CD4-positive, alpha-beta T cell treated with Interleukin-21 for 1 hour (primary cell): ENCODE measurements at regions not wholly inside any gene's neighbourhood (a gene's known extent, or its start where the extent isn't known, plus 50 kb on each side); places are given as distances from the start of the nearest gene placed in this dataset.
"Not testable (repeated sequence)": the region's sequence is repeated elsewhere in the genome, so short reads cannot be mapped to it uniquely, and the experiment has no call there.

Experiments used
- DNase-seq: peaks from one replicate; pipeline ENCODE4 v3.0.0-alpha.2; 2020

DNA sequence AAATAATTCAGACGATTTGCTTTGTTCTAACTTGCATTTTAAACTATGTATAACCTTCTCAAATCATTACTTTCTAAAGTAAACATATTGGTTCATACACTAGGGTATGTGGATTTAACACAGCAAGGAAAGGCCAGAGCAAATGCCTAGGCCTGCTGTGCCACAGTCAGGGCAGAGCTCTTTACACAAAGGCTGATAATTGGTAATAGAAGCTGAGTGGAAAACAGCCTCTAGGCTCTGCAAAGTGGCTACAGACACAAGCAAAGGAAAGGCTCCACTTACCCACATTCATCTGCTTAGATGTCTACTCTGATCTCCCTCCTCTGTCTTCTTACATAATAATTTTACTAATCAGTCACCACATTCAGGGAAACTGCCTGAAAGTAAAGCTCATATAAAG, 382.9 kb downstream of the OLFM4 start:
- no peak for DNase-seq

- no peak for DNase-seq
Observed at GRCh38 chr13:53415135-53415534, 386.5 kb downstream of the OLFM4 start.

DNA sequence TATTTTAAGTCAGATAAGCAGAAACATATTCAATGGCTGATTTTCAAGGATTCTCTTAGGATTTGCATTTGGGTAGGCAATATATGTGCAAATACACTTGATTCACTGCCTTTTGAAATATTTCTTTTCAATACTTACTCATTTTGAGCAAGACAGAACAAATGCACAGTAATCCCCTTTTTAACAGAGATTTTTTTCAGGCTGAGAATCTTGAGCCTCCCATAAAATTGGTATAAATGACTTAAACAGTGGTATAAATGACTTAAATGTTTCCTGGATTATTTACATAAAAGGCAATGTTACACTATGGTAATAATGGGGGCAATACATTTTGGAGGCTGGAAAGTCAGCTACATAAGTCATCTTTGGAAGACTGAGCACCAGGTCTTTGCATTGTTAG, 389.0 kb downstream of the OLFM4 start:
- no peak for DNase-seq

DNA sequence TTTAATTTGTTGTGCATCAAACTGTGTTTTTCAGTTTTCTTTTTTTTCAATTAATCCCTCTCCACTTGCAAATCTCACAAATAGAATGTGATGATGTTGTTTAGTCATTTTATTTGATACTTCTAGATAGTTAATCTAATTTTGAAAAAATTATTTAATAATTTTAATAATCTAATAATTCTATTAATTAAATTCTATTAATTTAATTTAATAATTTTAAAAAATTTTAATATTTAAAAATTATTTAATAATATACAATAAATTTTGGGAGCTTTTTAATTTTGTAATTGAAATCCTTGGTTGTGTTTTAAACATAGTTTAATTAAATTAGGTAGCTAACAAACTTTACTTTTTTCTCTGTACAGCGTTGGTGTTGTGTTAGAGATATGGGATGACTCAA, 393.8 kb downstream of the OLFM4 start:
- DNase-seq = no peak

- no peak for DNase-seq
Observed at GRCh38 chr13:53436396-53436795, 407.8 kb downstream of the OLFM4 start.

DNA sequence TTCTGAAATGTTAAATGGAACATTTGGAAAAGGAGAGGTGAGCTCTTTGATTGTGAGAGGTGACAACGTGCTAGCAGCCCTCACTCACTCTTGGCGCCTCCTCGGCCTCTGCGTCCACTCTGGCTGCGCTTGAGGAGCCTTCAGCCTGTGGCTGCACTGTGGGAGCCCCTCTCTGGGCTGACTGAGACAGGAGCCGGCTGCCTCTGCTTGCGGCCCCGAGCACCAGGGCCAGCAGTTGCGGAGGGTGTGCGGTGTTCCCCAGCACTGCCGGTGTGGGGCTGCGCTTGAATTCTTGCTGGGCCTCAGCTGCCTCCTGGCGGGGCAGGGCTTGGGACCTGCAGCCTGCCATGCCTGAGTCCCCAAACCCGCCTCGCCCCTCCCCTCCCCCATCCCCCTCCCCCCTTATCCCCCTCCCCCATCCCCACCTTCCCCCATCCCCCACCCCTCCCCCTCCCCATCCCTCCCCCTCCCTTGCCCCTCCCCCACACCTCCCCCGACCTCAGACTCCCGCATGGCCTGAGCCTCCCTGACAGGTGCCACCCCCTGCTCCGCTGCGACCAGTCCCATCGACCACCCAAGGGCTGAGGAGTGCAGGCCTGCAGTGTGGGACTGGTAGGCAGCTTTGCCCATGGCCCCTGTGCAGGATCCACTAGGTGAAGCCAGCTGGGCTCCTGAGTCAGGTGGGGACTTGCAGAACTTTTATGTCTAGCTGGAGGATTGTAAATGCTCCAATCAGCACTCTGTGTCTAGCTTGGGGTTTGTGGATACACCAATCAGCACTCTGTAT, 411.0 kb downstream of the OLFM4 start:
- DNase-seq = no peak

GRCh38 chr13:53442979-53443378, 414.4 kb downstream of the OLFM4 start:
- DNase-seq = no peak

- DNase-seq = no peak
Observed at GRCh38 chr13:53445686-53446085, 417.1 kb downstream of the OLFM4 start.

DNA sequence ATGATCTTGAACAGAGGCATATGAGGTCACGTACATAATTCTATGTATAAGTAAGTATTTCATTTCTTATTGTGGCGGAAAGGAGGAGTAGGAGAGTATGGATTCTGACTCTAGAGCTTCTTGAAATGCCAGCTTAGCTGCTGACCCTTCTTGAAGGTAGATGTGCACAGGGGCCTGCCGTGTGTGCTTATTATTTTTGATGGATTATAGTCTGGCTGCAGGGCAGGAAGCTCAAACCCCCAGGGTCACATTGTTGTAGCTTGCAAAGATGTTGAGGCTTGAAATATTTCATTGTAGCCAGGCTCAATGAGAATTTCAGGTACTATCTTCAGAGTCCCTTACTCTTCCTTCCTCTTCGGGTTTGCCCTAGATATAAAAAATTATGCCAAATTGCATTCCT, 418.8 kb downstream of the OLFM4 start:
- no peak for DNase-seq

DNA sequence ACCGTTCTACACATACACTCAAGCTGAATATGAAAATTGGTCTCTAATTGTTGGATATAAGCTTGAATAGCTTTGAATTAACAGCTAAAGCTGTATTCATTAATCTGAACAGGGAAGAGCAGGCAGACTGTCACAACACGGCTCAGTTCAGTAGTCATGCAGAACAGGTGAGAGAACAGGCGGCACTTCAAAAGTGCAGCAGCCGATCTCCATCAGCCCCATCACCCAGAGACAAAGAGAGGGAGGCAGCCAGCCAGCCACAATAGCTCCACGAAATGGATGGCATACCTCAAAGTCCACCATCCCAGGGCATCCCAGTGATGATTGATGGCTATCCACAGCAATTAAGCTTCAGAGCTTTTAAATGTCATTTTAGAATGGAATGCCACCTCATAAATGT, 419.2 kb downstream of the OLFM4 start:
- DNase-seq = no peak

DNA sequence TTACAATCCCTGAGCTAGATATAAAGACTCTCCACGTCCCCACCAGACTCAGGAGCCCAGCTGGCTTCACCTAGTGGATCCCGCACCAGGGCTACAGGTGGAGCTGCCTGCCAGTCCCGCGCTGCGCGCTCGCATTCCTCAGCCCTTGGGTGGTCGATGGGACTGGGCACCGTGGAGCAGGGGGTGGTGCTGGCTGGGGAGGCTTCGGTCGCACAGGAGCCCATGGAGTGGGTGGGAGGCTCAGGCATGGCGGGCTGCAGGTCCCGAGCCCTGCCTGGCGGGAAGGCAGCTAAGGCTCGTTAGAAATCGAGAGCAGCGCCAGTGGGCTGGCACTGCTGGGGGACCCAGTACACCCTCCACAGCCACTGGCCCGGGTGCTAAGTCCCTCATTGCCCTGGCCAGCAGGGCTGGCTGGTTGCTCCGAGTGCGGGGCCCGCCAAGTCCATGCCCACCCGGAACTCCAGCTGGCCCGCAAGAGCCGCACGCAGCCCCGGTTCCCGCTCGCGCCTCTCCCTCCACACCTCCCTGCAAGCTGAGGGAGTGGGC, 423.7 kb downstream of the OLFM4 start:
- DNase-seq = not testable (repeated sequence)

GRCh38 chr13:53460796-53461195, 432.2 kb downstream of the OLFM4 start:
- DNase-seq = no peak

DNA sequence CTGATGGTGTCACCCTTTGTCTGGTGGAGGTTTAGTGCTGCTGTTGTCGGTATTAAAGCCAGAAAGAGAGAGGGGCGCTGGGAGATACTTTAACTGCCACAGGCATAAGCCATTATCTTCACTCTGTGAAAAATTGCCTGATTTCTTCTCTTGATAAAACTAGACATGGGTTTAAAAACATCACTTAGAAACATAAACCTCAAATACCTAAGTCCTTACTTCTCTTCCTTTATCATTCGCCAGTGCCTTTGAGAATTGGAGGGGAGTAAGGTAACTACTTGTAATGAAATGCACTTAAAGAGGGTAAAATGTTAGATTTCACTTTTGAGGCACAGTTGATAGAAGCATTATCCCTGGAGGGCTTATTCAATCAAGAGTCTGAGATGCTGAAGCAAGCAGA, 434.5 kb downstream of the OLFM4 start:
- DNase-seq = no peak

DNA sequence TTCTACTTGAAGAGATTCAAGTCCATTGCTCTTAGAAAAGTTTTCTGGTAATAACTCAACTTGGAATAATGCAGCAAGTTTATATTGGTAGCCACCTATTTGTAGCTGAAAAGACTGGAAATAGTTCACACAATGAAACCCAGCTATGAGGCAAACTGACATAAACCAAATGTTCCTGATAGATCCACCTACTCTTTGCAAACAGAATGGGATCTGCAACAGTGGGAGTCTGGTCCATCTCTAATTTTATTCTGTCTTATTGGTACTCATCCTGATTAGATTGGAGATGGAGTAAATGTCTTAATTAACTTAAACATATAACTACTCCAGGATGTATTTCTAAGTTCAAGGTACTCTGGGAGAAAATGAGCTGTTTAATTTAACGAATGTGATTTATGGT, 438.0 kb downstream of the OLFM4 start:
- DNase-seq = no peak

DNA sequence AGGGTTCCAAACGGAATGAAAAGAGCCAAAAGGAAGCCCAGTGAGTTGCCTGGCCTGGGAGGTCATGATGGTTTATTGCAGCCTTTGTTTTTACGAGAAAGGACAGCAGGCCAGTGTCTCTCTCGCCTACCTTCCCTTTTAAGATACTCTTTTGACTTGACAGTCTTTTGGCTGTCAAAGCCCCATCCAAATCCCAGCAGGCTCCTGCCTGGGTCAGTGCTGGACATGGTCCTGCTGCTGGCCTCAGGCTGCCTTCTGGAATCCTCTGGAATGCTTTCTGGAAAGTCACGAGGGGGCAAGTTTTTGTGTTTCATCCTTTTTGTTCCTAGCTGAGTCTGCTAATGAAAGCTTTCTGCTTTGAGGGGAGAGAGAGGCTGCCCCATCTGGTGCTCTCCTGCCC, 444.8 kb downstream of the OLFM4 start:
- DNase-seq = no peak

DNA sequence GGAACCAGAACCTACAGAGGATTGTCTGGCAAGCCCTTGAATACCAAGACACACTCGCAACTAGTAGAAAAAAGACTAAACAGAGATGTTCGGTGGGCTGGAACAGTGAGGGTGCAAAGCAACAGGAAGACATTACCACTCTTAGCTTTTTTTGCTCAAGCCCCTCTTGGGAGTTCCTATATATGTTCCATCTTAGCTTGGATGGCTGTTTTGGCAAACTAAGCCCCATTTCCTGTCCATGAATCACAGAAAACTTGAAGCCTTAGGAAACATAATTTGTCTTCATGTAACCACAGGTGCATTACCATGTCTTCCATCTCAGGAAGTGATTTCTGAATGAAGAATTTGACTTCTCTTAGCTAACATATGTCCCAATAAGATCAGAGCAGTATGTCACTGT, 446.3 kb downstream of the OLFM4 start:
- DNase-seq = no peak

- no peak for DNase-seq
Observed at GRCh38 chr13:53490752-53491151, 462.1 kb downstream of the OLFM4 start.

GRCh38 chr13:53494406-53494805, 465.8 kb downstream of the OLFM4 start:
- no peak for DNase-seq

DNA sequence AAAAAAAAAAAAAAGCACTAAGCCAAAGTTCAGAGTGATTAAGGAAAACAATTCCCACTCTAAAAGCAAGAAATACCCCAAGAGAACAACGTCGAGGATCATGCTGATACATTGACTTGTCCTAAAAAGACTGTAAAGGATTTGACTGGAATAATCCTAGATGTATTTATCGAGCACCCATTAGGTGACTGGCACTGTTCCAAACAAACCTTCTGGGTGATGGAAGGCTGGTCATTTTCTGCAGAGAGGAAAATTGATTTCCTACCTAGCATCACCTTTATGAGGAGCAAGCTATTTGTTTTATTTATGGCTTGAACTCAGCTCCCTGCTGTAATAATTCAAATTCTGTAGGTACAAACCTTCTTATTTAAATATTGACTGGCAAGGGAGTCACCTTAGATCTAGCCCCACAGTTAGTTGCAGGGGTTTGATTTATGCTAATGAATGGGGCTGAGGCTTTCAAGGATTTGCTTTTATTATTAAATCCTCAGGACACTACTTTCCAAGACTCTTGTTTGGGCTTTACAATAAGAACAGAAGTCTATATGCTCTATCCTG, 471.0 kb downstream of the OLFM4 start:
- DNase-seq = no peak

DNA sequence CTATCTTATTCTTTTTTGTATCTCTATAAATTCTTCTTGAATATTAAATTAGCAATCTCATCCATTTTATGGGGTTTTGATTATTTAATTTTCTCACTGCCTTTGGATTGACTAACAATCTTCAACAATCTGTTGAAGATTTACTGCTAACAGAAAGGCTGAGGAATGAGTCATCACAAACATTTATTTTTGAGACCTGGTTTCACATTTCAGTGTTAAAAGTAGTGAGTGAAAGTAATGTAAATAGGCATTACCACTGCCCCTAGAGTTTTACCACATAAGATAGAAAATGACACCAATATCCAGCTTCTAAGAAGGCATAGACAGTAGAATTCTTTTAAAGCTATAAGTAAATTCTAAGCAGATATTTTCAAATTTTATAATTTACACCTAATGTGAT, 472.8 kb downstream of the OLFM4 start:
- DNase-seq = no peak

DNA sequence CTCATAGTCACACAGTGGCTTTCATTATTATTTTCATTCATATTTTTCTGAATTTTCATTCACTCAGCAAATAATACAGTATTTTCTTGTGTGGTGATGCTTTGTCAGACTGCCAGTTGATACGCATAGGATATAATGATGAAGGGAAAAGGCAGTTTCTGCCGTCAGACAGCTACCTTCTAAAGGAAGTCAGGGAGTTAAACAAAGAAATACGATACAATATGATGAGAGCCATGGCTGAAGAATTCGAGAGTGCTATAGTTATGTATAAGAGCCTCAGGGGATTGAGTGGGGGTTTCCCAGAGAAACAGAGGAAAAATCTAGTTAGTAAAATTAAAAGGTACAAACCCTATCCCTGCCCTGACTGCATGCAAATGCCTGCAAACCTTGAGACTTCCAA, 479.1 kb downstream of the OLFM4 start:
- DNase-seq = no peak

DNA sequence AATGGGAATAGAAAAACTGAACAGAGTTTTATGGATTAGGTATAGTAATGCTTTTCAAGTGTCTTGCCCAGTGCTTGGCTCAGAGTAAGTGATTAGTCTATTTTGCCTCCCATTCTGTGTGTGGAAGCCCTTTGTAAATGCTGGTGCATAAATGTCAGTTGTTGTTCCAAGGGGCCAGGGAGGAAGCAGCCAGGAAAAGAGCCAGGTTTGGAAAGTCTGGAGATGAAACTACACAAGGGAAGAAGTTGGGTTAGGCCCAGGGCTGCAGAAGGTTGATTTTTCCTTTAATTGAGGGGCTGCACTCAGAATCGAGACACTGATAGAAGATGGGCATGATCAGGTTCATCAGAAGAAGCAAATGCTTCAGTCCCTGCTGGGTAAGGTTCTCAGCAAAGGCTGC, 484.0 kb downstream of the OLFM4 start:
- no peak for DNase-seq

DNA sequence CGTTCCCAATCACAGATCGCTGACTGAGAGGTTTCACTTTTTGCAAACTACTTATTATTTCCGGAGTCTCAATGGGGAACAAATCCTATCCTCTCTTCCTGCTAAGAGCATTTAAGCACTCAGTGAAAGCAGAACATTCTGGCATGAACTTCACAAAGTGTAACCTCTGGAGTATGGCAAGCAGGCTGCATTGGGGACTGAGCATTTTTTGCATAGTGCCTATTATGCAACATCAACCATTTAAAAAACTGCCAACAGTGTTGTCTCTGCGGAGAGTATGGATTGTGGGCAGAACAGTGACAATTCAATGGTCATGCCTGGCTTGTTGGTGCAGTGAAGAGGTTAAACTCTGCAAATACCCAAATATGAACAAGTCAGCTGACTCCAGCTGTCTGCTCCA, 484.6 kb downstream of the OLFM4 start:
- no peak for DNase-seq

- DNase-seq = no peak
Observed at GRCh38 chr13:53520132-53520531, 491.5 kb downstream of the OLFM4 start.

GRCh38 chr13:53522034-53522433, 493.4 kb downstream of the OLFM4 start:
- DNase-seq = no peak
